Loucy (cell line): ENCODE measurements at regions not wholly inside any gene's neighbourhood (a gene's known extent, or its start where the extent isn't known, plus 50 kb on each side); places are given as distances from the start of the nearest gene placed in this dataset.

Experiments
- CTCF ChIP-seq: fragments of 200-600 bp; sonication (generic); conservative IDR thresholded peaks from 2 replicates; pipeline ENCODE4 v1.5.1; 2014; ENCODE audit warnings: mild to moderate bottlenecking, antibody characterized with exemption, low read length
- EZH2phosphoT487 ChIP-seq: fragments of 200-600 bp; IDR thresholded peaks from 2 replicates; pipeline ENCODE4 v1.6.1; 2018; ENCODE audit warnings: antibody characterized with exemption, mild to moderate bottlenecking, moderate library complexity, borderline replicate concordance

DNA sequence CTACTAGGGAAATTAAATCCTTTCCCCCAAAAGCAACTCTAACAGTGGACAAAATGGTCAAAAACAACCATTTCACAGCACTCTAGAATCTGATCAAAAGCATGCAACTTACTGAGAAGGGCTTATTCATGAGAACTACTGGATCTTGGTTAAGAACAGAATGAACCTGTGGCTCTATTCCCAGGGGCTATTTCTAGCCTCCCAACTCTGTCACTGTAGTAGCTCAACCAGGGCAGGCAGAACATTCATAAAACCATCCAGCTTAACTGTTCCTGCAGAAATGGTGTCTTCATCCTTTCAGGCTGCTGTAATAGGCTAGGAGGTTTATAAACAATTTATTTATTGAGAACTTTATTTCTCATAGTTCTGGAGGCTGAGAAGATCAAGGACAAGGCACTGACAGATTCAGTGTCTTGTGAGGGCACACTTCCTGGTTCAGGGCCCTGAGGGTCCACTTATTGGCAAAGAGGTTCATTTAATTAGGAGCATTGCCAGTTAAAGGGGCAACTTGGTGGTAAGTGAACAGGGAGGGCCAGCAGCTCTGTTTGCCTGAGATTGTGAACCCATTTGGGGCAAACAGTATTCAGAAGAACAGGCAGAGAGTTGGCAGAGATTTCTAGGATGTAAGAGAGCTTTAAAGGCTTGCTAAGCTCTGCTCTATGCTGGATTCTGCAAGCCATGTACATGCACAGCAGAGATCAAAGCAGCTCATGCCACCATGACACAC is 238.5 kb upstream of the FBXL7 start:
- TF ChIP-seq CTCF (no peak), EZH2phosphoT487 (no peak)
